Upper lobe of left lung (tissue), 4 donors: ENCODE measurements at regions not wholly inside any gene's neighbourhood (a gene's known extent, or its start where the extent isn't known, plus 50 kb on each side); places are given as distances from the start of the nearest gene placed in this dataset.

Experiments
- CTCF ChIP-seq, 6 experiments: fragments of 450-650 bp in 4 of 6; fragments of 200-600 bp in 2 of 6; sonication (generic) in 2 of 6; IDR thresholded peaks; one replicate each; pipeline ENCODE4 v1.5.1; 2016 to 2019; ENCODE audit warnings: antibody characterized with exemption in 6 of 6
- EP300 ChIP-seq, 4 donors: sonication (generic); formaldehyde crosslinking; IDR thresholded peaks; one replicate each; pipeline ENCODE4 v1.5.1; 2017; ENCODE audit warnings: antibody characterized with exemption in 4 of 4, control low read depth in 2 of 4
- POLR2A ChIP-seq, 4 donors: fragments of 450-650 bp; IDR thresholded peaks; one replicate each; pipeline ENCODE4 v1.5.1; 2016 to 2017; ENCODE audit warnings: antibody characterized with exemption in 4 of 4, mild to moderate bottlenecking in 2 of 4
- POLR2AphosphoS5 ChIP-seq, 2 donors: sonication (generic); formaldehyde crosslinking; IDR thresholded peaks; one replicate each; pipeline ENCODE4 v1.5.1; 2017; ENCODE audit warnings: antibody characterized with exemption in 2 of 2

GRCh38 chr10:2556883-2557282 lies 510.5 kb upstream of the PFKP start:
- TF ChIP-seq POLR2AphosphoS5 (IDR thresholded peaks at IDR 0.05) = no peak
- no peak for TF ChIP-seq CTCF (IDR thresholded peaks at IDR 0.05)
- TF ChIP-seq POLR2A (IDR thresholded peaks at IDR 0.05) = no peak
- no peak for TF ChIP-seq EP300 (IDR thresholded peaks at IDR 0.05)
